Liver (tissue), 8 donors: ENCODE measurements at regions not wholly inside any gene's neighbourhood (a gene's known extent, or its start where the extent isn't known, plus 50 kb on each side); places are given as distances from the start of the nearest gene placed in this dataset.

ENCODE experiments used
- DNase-seq: peaks from one replicate; pipeline ENCODE4 v3.0.0-alpha.2; 2017; ENCODE audit warnings: low spot score
- H3K27ac ChIP-seq, 2 donors: one replicate each; pipeline ENCODE4 v1.7.0; 2013; ENCODE audit warnings: inconsistent platforms in 2 of 2, low read length in 2 of 2, control low read depth in 1 of 2, low read depth in 1 of 2, mild to moderate bottlenecking in 1 of 2
- H3K27me3 ChIP-seq, 4 donors: one replicate each; pipeline versions ENCODE4 v1.6.1 to v1.7.0; 2013; ENCODE audit warnings: low read length in 3 of 4, inconsistent platforms in 1 of 4, mild to moderate bottlenecking in 1 of 4, moderate library complexity in 1 of 4; ENCODE audit not compliant: control insufficient read depth in 4 of 4, insufficient read depth in 4 of 4
- H3K36me3 ChIP-seq, 4 donors: one replicate each; pipeline versions ENCODE4 v1.6.1 to v1.7.0; 2013; ENCODE audit warnings: low read length in 3 of 4, mild to moderate bottlenecking in 3 of 4, low read depth in 1 of 4, moderate library complexity in 1 of 4; ENCODE audit not compliant: control insufficient read depth in 4 of 4, insufficient read depth in 3 of 4
- H3K4me1 ChIP-seq, 4 donors: one replicate each; pipeline versions ENCODE4 v1.6.1 to v1.7.0; 2013; ENCODE audit warnings: low read length in 3 of 4, mild to moderate bottlenecking in 3 of 4, moderate library complexity in 1 of 4; ENCODE audit not compliant: control insufficient read depth in 4 of 4, insufficient read depth in 4 of 4
- H3K4me3 ChIP-seq, 3 donors: one replicate each; pipeline versions ENCODE4 v1.6.1 to v1.7.0; 2013; ENCODE audit warnings: low read length in 3 of 3, control low read depth in 1 of 3, low read depth in 1 of 3, mild to moderate bottlenecking in 1 of 3
- H3K9ac ChIP-seq, 2 donors: one replicate each; pipeline ENCODE4 v1.7.0; 2013; ENCODE audit warnings: low read length in 2 of 2, mild to moderate bottlenecking in 2 of 2, moderate library complexity in 2 of 2, control low read depth in 1 of 2, low read depth in 1 of 2
- H3K9me3 ChIP-seq, 4 donors: one replicate each; pipeline versions ENCODE4 v1.6.1 to v1.7.0; 2013; ENCODE audit warnings: low read length in 3 of 4; ENCODE audit not compliant: control insufficient read depth in 4 of 4
- FOXA2 ChIP-seq: IDR thresholded peaks from 2 replicates; pipeline ENCODE4 v1.6.1; 2016; ENCODE audit warnings: antibody characterized with exemption
- GABPA ChIP-seq, 2 donors: IDR thresholded peaks in 1 of 2; conservative IDR thresholded peaks in 1 of 2; 2 replicates each; pipeline ENCODE4 v1.6.1; 2016; ENCODE audit warnings: antibody characterized with exemption in 2 of 2, mild to moderate bottlenecking in 1 of 2, moderate library complexity in 1 of 2
- NR2F2 ChIP-seq: IDR thresholded peaks from 2 replicates; pipeline ENCODE4 v1.6.1; 2016; ENCODE audit warnings: antibody characterized with exemption
- RAD21 ChIP-seq, 2 donors: IDR thresholded peaks; 2 replicates each; pipeline ENCODE4 v1.6.1; 2016; ENCODE audit warnings: antibody characterized with exemption in 2 of 2, mild to moderate bottlenecking in 2 of 2
- WGBS: extraction: QIAGEN DNeasy Blood & Tissue Kit; methylation state at CpG from one replicate; pipeline ENCODE4 v1.1.7; 2013; 5-methylcytosine and 5-hydroxymethylcytosine counted together
- TF ChIP-seq, protein P1 (sequence below): IDR thresholded peaks from 2 replicates; pipeline ENCODE4 v1.6.1; 2016; ENCODE audit warnings: antibody characterized with exemption
- TF ChIP-seq, protein P2 (sequence below): fragments of 150-350 bp; IDR thresholded peaks from 2 replicates; pipeline ENCODE4 v1.5.1; 2017; ENCODE audit warnings: improper control_type of control experiment, low read depth, low read length; ENCODE audit not compliant: missing input control
- TF ChIP-seq, protein P3 (sequence below): IDR thresholded peaks from 2 replicates; pipeline ENCODE4 v1.6.1; 2016; ENCODE audit warnings: antibody characterized with exemption
- TF ChIP-seq, protein P4 (sequence below): IDR thresholded peaks from 2 replicates; pipeline ENCODE4 v1.6.1; 2016; ENCODE audit warnings: antibody characterized with exemption, mild to moderate bottlenecking
- donor health status: healthy.
- donor health status: healthy.
- donor health status: healthy.
- donor health status: healthy.
- donor health status: healthy.

DNA sequence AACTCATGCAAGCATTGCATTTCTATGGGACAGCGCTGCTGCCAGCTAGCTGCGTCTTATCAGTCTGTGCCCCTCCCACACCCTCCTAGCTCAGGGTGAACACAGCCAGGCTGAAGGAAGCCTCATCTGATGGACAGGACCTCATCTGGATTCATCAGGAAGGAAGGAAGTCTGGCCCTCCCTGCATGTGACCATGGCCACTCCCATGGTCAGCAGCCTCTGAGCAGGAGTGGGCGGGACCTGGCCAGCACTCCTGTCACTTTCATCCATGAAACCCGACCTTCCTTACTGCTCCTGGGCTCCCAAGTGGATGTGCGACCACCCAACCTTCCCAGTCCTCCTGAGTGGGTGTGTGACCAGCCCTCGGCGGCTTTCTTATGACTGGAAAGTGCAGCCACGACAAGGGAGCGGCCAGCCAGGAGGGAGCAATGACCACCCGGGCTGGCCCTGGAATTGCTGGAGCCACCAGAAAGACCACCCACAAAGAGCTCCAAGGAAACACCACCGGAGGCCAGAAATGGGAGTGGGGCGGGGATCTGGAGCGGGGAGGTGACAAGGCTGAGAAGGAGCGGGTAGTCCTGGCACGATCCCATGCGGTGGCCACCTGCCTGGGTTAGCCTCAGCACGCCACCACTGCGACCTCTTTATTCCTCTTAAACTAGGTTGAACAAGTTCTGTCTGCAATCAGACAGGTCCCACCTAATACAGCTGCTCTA is 241.2 kb downstream of the TTLL2 start:
- Histone ChIP-seq H3K27me3 (no peaks in the 10 kb centered on the region), H3K4me1 (peaks cover 0 to 5% (median 2%) of the 10 kb centered on the region in 4 donors), H3K27ac (no peak overlapping the region), H3K36me3 (no peaks in the 10 kb centered on the region), H3K4me3 (no peak overlapping the region), H3K9ac (no peak overlapping the region), H3K9me3 (no peaks in the 10 kb centered on the region)
- TF ChIP-seq, protein P1, sequence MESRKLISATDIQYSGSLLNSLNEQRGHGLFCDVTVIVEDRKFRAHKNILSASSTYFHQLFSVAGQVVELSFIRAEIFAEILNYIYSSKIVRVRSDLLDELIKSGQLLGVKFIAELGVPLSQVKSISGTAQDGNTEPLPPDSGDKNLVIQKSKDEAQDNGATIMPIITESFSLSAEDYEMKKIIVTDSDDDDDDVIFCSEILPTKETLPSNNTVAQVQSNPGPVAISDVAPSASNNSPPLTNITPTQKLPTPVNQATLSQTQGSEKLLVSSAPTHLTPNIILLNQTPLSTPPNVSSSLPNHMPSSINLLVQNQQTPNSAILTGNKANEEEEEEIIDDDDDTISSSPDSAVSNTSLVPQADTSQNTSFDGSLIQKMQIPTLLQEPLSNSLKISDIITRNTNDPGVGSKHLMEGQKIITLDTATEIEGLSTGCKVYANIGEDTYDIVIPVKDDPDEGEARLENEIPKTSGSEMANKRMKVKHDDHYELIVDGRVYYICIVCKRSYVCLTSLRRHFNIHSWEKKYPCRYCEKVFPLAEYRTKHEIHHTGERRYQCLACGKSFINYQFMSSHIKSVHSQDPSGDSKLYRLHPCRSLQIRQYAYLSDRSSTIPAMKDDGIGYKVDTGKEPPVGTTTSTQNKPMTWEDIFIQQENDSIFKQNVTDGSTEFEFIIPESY, result no peak
- TF ChIP-seq RAD21 (IDR thresholded peaks at IDR 0.05) (peak in 1 of 2 donors; percentile 30), NR2F2 (peak; percentile 47)
- peak; percentile 39 for DNase-seq
- 74% methylated on average over 18 of the region's 18 CpGs for WGBS

DNA sequence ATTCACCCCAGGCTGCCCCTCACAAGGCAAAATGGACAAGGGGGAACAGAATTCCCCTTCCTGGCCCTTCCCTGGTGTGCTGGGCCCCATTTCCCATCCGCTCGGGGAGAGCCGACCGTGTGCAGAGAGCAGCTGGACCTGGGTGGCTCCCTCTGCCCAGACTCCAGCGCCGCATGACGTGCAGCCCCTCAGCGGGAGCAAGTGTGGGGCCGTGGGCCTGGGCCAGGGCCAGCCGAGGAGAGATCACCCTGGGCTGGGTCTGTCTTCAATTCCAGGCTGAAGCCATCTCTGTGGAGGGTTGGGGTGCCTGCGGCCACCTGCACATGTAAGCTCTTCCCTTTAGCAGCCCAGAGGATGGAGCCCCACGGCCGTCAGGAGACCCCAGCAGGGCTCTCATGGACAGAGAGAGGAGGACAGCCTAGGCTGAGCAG is 241.8 kb downstream of the TTLL2 start:
- no peak for TF ChIP-seq FOXA2
- TF ChIP-seq, protein P2, sequence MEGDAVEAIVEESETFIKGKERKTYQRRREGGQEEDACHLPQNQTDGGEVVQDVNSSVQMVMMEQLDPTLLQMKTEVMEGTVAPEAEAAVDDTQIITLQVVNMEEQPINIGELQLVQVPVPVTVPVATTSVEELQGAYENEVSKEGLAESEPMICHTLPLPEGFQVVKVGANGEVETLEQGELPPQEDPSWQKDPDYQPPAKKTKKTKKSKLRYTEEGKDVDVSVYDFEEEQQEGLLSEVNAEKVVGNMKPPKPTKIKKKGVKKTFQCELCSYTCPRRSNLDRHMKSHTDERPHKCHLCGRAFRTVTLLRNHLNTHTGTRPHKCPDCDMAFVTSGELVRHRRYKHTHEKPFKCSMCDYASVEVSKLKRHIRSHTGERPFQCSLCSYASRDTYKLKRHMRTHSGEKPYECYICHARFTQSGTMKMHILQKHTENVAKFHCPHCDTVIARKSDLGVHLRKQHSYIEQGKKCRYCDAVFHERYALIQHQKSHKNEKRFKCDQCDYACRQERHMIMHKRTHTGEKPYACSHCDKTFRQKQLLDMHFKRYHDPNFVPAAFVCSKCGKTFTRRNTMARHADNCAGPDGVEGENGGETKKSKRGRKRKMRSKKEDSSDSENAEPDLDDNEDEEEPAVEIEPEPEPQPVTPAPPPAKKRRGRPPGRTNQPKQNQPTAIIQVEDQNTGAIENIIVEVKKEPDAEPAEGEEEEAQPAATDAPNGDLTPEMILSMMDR, result no peak
- TF ChIP-seq, protein P3, sequence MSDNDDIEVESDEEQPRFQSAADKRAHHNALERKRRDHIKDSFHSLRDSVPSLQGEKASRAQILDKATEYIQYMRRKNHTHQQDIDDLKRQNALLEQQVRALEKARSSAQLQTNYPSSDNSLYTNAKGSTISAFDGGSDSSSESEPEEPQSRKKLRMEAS, result no peak
- TF ChIP-seq, protein P4, sequence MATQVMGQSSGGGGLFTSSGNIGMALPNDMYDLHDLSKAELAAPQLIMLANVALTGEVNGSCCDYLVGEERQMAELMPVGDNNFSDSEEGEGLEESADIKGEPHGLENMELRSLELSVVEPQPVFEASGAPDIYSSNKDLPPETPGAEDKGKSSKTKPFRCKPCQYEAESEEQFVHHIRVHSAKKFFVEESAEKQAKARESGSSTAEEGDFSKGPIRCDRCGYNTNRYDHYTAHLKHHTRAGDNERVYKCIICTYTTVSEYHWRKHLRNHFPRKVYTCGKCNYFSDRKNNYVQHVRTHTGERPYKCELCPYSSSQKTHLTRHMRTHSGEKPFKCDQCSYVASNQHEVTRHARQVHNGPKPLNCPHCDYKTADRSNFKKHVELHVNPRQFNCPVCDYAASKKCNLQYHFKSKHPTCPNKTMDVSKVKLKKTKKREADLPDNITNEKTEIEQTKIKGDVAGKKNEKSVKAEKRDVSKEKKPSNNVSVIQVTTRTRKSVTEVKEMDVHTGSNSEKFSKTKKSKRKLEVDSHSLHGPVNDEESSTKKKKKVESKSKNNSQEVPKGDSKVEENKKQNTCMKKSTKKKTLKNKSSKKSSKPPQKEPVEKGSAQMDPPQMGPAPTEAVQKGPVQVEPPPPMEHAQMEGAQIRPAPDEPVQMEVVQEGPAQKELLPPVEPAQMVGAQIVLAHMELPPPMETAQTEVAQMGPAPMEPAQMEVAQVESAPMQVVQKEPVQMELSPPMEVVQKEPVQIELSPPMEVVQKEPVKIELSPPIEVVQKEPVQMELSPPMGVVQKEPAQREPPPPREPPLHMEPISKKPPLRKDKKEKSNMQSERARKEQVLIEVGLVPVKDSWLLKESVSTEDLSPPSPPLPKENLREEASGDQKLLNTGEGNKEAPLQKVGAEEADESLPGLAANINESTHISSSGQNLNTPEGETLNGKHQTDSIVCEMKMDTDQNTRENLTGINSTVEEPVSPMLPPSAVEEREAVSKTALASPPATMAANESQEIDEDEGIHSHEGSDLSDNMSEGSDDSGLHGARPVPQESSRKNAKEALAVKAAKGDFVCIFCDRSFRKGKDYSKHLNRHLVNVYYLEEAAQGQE, result no peak
- TF ChIP-seq GABPA (IDR thresholded peaks at IDR 0.05 in 1 of 2, conservative IDR thresholded peaks at IDR 0.05 in 1 of 2), result no peak
- no peaks in the 10 kb centered on the region for H3K36me3 ChIP-seq
- DNase-seq, result peak; percentile 20
- no peaks in the 10 kb centered on the region for H3K27me3 ChIP-seq
- H3K4me1 ChIP-seq, result peaks cover 0 to 4% (median 2%) of the 10 kb centered on the region in 4 donors
- H3K4me3 ChIP-seq, result no peak overlapping the region
- WGBS, result 93% methylated on average over 13 of the region's 13 CpGs
- no peak overlapping the region for H3K27ac ChIP-seq
- H3K9ac ChIP-seq, result no peak overlapping the region
- H3K9me3 ChIP-seq, result no peaks in the 10 kb centered on the region
